ENCODE measurements at regions not wholly inside any gene's neighbourhood (a gene's known extent, or its start where the extent isn't known, plus 50 kb on each side); places are given as distances from the start of the nearest gene placed in this dataset.

- DNase-seq: no peak
Observed at GRCh38 chr6:14622909-14623505, 505.4 kb downstream of the CD83 start.

GRCh38 chr6:14625173-14625895 is 507.8 kb downstream of the CD83 start:
- no peak for DNase-seq

- no peak for DNase-seq
Observed at GRCh38 chr6:14626556-14626955, 509.0 kb downstream of the CD83 start.

- DNase-seq: no peak
Observed at GRCh38 chr6:14630016-14630415, 512.4 kb downstream of the CD83 start.

- no peak for DNase-seq
Observed at GRCh38 chr6:14633479-14633878, 515.9 kb downstream of the CD83 start.

GRCh38 chr6:14634072-14634471 is 516.5 kb downstream of the CD83 start:
- DNase-seq: peak; percentile 11

GRCh38 chr6:14635195-14635594 is 517.6 kb downstream of the CD83 start:
- peak; percentile 49 for DNase-seq

- DNase-seq: peak; percentile 34
Observed at GRCh38 chr6:14635934-14636591, 518.5 kb downstream of the CD83 start.

- no peak for DNase-seq
Observed at GRCh38 chr6:14638435-14638905, 520.9 kb downstream of the CD83 start.

- no peak for DNase-seq
Observed at GRCh38 chr6:14638906-14639761, 521.6 kb downstream of the CD83 start.

- DNase-seq: no peak
Observed at GRCh38 chr6:14639983-14640599, 522.5 kb downstream of the CD83 start.

GRCh38 chr6:14640631-14641030 is 523.1 kb downstream of the CD83 start:
- no peak for DNase-seq

GRCh38 chr6:14641423-14642135 is 524.0 kb downstream of the CD83 start:
- no peak for DNase-seq

- no peak for DNase-seq
Observed at GRCh38 chr6:14642136-14642505, 524.5 kb downstream of the CD83 start.

- no peak for DNase-seq
Observed at GRCh38 chr6:14642842-14643241, 525.3 kb downstream of the CD83 start.

- no peak for DNase-seq
Observed at GRCh38 chr6:14644381-14644780, 526.8 kb downstream of the CD83 start.

- no peak for DNase-seq
Observed at GRCh38 chr6:14645221-14645620, 527.6 kb downstream of the CD83 start.

GRCh38 chr6:14645841-14646240 is 528.3 kb downstream of the CD83 start:
- DNase-seq: no peak

GRCh38 chr6:14646371-14646770 is 528.8 kb downstream of the CD83 start:
- DNase-seq: no peak

- DNase-seq: no peak
Observed at GRCh38 chr6:14647357-14647756, 529.8 kb downstream of the CD83 start.

GRCh38 chr6:14652536-14652935 is 535.0 kb downstream of the CD83 start:
- DNase-seq: no peak
